GM04504 (cell line): ENCODE measurements at regions not wholly inside any gene's neighbourhood (a gene's known extent, or its start where the extent isn't known, plus 50 kb on each side); places are given as distances from the start of the nearest gene placed in this dataset.
"Not testable (repeated sequence)": the region's sequence is repeated elsewhere in the genome, so short reads cannot be mapped to it uniquely, and the experiment has no call there.

Experiments
- DNase-seq: peaks from one replicate; pipeline ENCODE4 v3.0.0-alpha.2; 2012; ENCODE audit warnings: low read depth

DNA sequence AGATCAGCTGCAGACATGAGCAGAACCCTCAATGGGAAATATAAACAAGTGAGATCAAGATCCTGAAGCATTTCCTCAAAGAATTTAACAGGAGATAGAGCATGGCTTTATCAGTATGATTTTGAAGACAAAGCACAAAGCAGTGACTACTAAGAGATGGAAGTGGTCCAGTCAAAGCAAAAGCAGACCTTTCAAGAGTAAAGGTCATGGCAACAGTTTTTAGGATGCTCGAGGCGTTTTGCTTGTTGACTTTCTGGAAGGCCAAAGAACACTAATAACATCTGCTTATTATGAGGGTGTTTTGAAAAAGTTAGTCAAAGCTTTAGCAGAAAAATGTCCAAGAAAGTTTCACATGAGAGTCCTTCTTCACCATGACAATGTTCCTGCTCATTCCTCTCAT, 128.5 kb downstream of the KCNE4 start:
- no peak for DNase-seq

DNA sequence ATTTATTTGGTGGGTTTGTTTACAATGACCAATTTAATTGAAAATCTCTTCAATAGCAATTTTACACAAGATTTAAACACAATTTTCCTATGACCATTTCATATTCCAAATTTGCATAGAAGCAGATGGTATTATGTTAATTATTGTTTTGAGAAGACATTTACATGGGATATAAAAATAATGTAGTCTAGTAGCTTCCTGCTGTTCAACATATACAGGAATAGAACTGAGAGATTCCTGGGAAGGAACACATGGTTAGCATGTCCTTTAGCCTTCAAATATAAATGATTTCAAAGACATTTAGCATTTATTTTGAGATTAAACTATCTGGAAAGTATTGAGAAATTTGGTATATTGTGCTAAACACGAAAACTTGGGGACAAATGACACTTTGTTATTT, 129.6 kb downstream of the KCNE4 start:
- DNase-seq: no peak

DNA sequence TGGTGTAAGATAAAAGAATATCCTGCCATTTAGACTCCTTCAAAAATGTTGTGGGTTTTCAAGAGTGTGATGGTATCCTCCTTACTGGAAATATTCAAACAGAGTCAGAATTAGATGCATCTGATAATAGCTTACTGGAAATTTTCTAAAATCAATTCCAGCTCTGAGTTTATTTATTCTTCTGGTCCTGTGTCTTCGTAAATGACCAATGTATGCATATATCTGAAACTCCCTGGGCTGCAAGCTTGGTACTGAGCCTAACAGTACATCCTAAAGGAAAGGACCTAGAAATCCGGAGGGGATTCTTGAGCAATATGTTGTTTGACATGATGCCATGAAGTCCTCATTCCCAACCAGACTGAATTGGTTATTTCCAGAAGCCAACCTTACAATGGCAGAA, 130.4 kb downstream of the KCNE4 start:
- no peak for DNase-seq

DNA sequence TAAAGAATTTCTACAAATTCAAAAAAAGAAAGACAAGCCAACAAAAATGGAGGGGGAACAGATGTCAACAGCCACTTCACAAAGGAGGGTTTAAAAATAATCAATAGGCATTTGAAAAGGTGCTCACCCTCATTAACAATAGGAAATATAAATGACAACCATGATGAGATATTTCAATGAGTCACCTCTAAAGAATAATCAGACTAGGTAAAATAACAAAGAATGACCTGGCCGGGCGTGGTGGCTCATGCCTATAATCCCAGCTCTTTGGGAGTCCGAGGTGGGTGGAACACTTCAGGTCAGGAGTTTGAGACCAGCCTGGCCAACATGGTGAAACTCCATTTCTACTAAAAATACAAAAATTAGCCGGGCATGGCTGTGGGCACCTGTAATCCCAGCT, 133.6 kb downstream of the KCNE4 start:
- DNase-seq: no peak

DNA sequence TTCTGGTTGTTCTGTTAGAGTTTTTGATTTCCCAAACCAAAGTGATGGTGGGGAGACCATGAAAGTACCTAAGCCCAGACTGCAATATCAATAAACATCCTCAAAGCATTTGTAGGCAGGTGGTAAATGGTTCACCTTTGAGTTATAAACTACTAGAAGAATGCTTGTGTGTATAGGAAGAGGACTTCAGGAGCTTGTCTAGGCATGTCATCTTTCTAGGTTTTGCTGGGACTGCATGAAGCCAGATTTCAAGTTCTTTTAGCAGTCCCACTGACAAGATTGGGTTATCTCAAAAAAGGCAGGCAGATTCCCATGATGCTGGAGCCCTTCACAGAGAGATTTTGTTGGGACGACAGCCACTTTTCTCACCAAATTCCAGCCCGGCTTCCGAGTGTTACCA, 135.3 kb downstream of the KCNE4 start:
- DNase-seq: no peak

DNA sequence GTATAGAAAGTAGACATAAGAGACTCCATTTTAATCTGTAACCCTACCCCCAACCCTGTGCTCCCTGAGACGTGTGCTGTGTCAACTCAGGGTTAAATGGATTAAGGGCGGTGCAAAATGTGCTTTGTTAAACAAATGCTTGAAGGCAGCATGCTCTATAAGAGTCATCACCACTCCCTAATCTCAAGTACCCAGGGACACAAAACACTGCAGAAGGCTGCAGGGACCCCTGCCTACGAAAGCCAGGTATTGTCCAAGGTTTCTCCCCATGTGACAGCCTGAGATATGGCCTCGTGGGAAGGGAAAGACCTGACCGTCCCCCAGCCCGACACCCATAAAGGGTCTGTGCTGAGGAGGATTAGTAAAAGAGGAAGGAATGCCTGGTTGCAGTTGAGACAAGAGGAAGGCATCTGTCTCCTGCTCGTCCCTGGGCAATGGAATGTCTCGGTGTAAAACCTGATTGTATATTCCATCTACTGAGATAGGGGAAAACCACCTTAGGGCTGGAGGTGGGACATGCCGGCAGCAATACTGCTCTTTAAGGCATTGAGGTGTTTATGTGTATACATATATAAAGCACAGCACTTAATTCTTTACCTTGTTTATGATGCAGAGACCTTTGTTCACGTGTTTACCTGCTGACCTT, 138.7 kb downstream of the KCNE4 start:
- DNase-seq: not testable (repeated sequence)

DNA sequence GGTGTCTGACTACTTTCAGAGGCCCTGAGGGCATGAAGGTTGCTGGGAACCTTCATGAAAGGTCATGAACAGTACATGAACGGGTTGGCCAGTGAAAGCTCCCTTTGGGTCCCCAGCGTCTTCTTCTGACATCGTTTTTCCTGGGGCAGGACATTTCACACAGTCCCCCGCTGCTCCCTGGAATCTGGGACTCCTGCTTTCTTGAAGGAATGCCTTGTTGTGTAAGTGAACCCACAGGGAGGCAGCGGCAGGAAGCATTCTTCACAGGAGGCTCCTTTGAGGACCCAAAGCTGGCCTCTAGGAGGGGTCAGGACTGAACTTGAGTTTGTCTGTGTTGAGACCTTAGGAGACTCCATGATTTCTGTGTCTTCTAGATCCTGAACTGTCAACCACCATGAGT, 144.3 kb downstream of the KCNE4 start:
- DNase-seq: no peak

DNA sequence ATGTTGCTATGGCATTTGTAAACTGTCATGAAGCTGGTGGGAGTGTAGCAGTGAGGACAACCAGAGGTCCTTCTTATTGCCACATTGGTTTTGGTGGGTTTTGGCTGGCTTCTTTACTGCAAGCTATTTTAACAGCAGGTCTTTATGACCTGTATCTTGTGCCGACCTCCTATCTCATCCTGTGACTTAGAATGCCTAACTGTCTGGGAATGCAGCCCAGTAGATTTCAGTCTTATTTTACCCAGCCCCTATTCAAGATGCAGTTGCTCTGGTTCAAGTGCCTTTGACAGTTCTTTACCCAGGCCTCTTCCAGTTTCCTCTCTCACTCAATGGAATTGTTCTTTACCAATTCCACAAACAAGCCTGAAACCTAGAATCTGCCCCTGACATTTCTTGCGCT, 145.1 kb downstream of the KCNE4 start:
- no peak for DNase-seq

DNA sequence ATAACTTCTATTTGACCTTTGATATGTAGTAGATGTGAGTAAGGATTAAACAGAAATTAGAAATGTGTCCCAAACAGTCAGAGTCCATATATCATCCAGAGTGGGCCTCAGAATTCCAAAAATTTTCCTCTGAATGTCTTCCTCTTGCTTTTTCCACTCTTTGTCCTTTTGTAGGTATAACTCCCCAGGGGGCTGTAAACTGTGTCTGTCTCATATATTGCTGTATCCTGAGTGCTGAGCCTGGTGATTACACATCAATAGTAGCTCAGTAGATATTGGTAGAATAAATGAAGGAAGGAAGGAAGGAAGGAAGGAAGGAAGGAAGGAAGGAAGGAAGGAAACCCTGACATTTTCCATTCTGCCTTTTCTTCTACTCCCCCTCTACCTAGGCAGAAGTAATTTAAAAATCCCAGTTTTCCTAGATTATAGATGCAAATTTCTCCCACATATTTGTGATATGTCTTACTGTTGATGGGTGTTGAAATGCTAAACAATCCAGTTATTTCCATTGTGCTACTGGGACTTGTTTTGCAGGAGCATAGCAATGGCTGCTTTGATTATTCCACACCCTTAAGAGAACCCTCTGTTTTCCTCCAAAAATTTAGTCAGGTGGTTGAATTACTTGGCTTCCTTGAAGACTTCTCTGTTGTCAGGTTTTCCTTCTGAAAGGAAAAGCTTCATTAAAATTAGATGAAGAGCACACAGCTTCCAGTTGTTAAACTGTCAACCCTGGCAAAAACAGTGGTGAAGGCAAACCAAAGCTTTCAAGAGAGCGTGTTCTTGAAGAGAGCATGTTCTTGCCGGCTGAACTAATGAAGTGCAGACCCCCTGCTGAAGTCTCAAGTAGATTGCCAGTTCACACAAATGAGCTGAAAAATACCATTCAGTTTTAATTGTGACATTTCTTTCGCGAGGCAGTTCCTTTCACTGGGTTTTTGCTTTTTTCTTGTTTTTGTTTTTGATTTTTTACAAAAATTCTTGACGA, 147.8 kb downstream of the KCNE4 start:
- DNase-seq: no peak

DNA sequence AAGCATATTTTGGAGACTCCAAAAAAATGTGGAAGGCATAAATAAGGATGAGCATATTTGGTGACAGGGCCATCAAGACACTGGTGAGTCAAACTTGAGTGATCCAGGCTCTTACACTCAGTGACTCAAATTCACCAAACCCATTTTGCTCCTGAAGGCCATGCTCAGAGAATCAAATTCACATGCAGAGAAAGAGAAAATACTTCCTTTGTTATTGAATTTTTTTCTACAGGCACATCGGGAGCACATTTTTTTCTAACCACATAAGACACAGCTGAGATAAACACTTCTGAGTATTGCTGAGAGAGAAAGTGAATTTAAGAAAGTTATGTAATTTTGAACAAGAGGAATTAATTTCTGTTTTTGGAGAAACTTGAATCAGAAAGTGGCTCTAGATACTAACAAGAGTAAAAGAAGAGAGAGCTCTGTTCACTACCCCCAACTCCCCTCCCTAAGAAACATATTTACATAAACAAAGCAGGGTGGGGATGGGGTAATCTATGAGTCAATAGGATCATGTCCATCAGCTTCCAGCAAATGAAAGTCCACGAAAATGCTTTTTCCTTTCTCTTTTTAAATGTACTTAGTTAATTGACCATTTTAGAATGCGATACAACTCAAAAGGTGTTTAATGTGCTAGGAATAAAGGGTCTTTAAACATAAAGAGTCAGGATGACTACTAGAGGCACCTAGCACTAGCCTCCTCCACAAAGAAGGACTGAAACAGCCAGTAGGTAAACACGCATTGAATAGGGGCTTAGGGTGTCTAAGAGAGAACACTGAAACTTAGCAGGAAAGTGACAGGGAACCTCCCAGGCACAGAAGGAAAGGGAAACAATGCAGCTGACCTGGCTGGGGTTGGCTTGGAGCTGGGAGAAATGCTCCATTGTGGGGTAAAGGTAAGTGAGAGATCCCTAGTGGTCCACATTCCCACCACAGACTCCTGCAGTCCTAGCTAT, 152.3 kb downstream of the KCNE4 start:
- DNase-seq: peak; percentile 85

DNA sequence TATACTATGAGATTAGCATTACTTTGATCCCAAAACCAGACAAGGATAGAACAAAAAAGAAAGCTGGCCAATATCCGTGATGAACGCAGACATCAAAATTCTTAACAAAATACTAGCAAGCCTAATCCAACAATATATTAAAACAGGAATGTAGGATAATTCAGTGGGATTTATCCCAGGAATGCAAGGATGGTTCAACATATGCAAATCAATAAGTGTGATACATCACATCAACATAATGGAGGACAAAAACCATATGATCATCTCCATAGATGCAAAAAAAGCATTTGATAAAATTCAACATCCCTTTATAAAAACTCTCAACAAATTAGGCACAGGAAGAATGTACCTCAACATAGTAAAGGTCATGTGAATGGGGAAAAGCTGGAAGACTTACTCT, 158.5 kb downstream of the KCNE4 start:
- no peak for DNase-seq

DNA sequence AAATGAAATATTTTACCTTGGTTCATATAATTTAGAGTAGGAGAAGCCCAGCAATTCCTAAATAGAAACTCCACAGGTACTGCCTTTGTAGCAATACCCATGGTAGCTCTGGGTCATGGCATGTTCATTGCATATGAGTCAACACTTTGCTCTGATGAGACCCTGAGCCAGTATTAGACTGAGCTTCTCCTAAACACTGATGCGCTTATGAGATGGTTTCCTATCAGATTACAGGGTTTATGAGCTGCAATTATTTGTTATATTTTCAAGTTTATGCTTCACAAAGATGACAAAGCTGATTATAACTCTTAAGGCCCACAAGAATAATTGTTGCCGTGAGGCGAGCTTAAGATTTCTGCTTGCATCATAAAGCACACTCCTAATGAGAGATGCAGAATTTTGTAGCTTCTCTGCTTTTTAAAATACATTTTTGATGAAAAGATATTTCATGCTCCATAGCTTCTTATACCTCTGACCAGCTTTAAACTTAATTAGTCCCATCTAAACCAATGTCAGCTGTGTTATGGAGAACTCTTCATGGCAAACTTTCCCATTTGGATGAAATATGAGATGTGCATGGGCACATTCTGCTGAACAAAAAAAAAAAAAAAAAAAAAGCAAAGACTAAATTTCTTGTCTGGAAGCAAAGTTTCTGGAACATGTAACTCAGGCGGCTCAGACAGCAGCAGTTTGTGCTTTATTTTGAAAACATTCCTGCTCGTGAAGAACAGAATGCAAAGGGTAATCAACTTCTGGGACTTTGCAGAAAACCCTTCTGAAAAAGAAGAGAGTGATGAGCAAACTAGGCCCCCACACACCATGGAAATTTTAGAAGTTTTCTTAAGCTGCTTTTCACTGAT, 162.6 kb downstream of the KCNE4 start:
- DNase-seq: no peak

DNA sequence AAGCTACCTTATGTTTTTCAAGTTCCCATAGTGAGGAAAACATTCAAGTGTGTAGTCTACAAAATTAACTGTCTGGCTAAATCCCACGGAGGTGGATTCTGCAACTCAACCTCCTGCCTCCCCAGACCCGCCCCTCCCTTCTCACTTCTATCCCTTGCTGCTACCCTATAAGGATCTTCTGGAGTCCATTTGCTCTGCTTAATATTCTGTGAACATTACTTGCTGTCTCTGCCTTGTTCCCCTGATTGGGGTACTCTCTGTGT, 163.2 kb downstream of the KCNE4 start:
- DNase-seq: no peak

DNA sequence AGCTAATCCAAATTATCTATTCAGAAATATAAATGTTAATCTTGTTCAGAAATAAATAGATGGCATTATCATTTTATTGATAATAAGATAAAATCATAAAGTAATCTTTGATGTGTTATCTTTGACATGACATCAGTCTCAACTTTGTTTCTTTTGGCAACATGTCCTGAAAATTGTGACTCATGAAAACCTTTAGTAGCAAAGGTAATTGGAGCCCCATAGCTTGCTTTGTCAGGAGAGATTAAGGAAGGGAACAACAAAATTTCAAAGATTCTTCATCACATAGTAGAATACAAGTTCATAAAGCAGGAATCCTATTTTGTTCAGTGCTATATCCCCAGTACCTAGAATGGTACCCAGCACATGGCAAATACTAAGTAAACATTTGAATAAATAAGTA, 165.4 kb downstream of the KCNE4 start:
- DNase-seq: no peak

DNA sequence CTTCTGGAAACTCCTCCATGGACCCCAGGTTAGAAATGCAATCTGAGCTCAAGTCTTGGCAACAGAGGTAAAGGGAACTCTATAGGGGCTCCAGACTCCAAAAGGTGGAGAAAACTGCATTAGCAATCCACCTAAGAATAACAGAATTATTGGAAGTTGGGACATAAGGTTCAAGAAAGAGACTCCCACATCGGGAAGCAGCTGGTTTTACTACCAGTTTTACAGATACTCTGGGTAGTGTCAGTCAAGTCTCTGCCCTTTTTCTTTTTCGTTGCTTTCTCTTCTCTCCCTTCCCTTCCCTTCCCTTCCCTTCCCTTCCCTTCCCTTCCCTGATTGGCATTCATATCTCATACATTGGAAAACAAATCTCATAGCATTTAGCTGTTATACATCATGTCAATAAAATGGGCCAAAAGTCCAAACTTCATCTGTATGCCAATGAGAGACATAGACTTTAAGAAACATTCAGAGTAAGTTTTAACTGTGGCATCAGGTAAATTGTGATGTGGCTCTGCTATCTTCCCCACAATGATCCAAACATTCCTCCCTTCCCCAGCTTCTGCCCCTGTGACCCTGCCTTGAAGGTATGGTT, 166.7 kb downstream of the KCNE4 start:
- no peak for DNase-seq

DNA sequence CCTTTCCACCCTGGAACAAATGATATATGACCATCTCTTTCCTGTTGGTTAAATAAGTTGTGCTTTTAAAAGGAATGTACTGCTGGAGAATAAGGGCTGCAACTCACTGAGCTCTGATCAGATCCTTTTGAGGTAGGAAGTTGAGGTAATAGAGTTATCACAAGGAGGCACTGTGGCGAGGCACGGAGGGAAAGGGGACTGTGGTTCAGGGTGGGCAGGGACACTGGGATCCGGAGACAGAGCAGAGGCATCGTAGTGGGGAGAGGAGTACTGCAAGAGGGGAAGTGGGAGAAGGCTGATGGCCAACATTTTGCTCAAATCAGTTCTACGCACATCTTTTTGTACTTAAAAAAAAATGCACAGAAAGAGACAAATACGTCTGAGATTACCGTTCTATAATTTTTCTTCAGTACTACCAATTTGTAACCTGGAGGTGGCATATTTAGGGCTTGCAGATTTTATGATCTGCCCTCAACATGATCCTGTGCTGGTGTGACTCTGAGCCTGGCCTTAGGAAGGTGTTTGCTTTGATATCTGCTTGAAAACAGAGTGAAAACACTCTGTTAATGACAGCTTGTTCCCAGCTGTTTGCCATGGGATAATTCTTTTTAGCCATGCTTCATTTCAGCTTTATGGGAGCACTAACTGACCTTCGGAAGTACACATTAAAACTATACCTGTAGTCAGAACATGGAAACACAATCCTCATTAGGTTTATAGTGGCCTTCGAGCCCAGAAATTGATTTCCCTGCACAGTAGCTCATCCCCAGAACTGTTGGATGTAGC, 168.1 kb downstream of the KCNE4 start:
- DNase-seq: no peak

DNA sequence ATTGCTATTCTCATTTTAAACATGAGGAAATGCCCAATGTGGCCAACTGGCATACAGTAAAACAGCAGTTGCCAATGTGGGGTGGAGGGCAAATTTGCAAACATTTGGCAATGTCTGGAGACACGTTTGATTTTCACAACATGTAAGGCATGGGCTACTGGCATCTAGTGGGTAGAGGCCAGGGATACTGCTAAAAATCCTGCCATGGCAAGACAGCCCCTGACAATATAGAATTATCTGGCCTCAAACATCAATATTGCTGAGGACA, 168.6 kb downstream of the KCNE4 start:
- no peak for DNase-seq

DNA sequence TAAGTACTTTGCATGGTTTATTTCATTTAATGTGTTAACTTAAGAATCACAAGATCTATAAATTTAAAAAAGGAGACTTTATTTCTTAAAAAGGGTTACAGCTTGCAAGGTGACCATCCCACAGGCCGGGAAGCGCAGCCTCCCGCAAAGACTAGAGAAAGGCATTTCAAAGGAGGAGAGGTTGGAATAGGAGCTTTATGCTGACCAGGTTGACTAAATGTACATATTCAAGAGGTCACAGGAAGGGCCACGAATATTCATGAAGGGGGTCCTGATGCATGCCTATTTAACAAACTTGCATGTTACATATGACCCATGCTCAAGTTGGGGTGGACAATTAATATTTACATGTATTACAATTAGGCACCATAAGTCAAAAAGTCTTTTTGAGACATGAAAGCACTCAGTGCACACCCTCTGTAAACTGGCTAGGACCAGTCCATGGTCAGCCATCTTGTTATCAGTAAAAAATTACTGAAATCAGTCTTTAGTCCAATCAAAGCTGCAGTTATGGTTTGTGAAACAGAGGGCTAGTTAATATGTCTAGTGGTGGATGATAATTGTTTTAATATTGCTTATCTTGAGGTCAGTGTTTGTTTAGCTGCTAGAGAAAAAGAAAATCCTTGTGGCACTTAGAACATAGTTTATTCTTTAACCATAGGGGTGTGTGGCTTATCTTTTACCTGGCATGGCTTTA, 169.3 kb downstream of the KCNE4 start:
- DNase-seq: no peak

DNA sequence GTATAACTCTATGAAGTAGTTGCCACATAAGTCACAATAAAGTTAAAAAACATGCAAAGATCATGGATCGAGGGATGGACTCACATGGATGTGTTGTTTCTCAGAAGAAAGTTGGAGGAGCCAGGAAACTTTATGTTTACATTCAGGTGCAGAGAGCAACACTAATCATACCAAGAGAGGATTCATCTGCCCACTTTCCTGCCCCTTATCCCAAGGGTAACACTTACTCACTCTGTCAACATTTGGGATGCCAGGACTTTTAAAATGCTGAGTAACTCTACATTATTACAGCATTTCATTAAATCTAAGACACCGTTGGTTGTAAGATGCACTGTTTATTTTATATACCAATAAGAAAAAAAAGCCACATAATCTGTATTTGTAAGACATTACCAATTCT, 170.4 kb downstream of the KCNE4 start:
- DNase-seq: no peak

DNA sequence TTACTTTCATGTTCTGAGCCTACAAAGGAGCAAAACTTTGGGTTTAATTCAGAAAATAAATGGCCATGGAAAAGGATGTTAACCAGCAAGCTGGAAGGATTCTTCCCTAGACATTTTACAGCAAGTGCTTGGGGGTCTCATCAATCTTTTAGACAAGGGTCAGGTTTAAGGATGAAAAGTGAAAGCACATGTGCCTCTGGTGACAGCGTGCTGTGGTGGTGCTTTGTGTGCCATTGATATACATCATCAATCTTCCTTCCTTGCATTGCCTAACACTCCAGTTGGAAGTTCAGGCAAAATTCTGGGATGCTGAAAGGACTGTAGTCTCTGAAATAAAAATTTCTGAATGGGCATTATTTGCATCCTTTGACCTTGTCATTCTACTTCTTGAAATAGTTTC, 171.2 kb downstream of the KCNE4 start:
- DNase-seq: no peak
